GM18519 (cell line): ENCODE measurements at regions not wholly inside any gene's neighbourhood (a gene's known extent, or its start where the extent isn't known, plus 50 kb on each side); places are given as distances from the start of the nearest gene placed in this dataset.

ENCODE experiments used
- ATAC-seq: cut with Tn5 transposase; IDR thresholded peaks from one replicate; pipeline ENCODE4 v1.9.1; 2021; ENCODE audit warnings: mild to moderate bottlenecking, moderate library complexity; ENCODE audit not compliant: unreplicated experiment, low FRiP score

DNA sequence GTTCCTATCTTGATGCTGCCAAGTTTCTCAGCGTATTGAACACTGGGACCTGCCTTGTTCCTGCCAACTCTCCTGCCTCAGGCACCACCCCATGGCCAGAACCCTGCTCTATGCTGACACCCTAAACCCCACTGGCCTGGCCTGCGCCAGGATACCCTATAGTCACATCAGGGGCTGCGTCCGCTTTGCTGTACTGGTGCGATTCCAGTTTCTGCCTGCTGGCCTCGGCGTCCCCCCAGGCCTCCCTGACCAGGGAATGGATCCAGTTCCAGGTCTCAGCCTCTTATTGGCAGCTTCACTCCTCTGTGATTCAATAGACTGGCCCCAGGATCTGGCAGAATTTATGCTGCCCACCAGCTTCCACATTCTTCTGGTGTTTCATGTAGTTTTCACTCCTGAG, 55.0 kb downstream of the GPR6 start:
- no peak for ATAC-seq

DNA sequence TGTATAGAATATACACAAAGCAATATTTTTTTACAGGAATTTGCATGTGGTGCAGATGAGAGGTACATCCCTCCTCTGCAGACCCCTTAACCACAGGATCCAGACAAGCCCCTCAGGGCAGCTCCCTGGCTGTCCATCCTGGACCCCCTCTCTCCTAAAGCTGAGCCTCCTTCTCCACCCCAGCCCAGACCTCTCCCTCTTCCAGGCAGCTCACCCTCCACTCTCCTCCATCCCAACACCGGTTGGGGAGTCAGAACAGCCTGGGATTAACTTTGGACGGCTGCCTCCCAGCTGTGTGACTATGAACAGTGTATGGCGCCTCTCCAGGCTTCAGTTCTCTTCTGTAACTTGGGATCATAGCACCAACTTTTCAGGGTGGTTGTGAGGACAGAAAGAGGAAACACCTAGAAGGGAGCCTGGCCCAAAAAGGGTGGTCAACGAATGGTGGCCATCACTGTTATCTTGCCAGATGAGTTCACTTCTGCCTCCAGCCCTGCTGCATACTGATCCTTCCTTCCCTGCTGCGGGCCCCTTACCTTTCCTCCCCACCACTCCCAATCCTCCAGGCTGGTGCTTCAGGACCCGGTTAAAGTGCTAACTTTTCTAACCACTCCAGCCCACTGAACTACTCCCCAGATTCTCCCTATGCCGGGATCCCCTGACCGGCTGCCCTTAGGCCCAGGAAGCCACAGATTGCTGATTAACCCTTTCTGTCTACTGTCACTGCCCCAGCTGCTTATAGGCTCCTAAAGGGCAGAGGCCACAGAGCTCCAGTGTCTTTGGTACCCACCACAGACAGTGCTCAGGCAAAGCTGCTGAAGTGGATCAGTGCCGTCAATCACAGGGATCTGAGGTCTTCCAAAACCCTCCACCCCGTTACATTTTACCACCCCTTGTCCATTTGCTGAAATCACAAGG, 55.9 kb downstream of the GPR6 start:
- no peak for ATAC-seq

DNA sequence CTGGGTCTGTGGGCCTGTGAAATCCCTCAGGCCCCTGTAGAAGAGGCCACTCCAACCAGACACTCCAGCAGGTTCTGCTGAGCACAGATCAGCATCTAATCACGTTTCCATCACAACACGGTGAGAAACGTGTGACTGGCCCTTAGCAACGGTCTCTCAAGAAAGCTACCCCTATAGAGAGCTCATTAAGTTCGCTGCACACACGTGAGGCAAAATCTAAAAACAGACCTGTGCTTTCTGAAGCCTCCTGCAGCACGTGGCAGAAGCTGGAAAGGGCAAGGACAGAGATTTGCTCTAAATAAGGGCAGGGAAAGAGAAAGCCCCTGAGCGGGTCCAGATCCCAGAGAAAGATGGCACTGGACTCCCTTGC, 56.5 kb downstream of the GPR6 start:
- ATAC-seq: no peak

DNA sequence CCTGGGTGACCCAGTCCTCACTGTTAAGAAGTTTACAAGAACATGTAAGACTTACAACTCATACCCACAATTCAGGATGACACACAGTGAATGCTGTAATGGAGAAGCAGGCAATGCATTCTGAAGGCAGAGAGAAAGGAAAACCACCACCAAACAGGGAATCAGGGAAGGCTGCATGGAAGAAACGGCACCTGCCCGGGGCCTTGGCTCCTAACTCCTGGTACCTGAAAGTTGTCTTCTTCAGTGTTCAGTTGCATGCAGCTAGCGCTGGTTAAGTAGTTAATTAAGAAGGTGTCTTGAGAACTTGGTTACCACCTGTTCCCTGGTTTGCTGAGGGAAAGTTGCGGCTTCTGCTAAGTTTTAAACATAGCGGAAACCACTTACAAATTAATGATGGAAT, 57.2 kb downstream of the GPR6 start:
- ATAC-seq: no peak

DNA sequence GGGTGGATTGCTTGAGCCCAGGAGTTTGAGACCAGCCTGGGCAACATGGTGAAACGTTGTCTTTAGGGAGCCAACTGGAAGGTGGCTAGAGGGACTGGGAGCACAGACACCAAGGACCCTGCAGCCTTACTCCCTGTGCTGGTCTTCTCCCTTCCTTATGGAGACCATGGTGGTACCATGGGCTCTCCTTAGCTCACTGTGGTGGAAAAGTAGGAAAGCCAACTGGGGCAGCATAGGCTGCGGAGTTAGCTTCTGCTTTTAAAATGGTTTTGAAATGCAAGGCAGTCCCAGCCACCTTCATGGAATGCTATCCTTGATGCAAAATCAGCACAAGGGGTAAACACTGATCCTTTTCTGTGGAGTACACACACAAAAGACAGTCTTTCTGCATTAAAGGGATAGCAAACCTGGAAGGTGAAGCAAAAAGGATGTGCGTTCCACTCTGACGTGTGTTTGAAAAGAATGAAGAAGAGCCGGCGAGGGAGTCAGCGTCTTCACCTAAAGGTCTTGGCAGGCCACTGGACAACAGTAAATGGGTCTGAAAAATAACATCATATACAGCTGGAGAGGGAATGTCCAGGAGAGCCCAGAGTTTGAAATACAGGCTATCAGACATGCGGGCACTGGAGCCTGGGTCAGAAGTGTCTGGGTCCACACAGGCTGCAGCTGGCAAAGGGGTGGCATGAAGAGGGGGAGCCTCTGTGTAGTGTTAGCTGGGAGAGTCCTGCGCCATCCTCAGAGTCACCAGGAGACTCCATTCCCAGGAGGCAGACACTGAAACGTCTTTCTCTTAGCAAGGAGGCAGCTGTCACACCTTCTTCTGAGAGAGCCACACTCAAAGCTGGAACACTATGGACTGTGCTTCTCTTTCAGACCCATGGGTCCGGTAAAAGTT, 58.5 kb downstream of the GPR6 start:
- ATAC-seq: no peak

DNA sequence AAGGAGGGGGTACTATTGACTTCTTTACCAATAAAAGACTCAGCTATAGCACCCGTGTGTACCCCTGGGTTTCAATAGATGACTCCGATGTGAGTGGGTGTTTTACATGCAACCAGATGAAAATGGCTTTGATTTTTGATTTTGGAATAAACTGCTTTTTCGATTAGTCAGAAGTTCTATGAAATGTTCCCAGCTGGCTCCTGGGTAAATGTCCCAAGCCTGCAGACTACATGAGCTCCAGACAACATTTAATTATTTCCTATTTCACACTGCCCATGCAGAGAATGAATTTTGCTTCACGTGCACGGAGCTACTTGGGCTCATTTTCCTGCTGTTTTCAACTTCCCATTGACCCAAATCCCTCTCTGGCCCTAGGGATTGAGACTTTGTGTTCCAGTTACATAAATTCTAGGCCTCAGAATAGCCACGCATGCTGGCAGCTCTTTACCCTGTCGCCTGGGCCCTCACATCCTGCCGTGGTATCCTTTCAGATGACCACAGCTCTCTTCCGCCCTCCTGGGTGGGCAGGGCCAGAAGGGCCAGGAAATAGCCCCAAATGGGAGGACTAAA, 59.7 kb downstream of the GPR6 start:
- no peak for ATAC-seq

DNA sequence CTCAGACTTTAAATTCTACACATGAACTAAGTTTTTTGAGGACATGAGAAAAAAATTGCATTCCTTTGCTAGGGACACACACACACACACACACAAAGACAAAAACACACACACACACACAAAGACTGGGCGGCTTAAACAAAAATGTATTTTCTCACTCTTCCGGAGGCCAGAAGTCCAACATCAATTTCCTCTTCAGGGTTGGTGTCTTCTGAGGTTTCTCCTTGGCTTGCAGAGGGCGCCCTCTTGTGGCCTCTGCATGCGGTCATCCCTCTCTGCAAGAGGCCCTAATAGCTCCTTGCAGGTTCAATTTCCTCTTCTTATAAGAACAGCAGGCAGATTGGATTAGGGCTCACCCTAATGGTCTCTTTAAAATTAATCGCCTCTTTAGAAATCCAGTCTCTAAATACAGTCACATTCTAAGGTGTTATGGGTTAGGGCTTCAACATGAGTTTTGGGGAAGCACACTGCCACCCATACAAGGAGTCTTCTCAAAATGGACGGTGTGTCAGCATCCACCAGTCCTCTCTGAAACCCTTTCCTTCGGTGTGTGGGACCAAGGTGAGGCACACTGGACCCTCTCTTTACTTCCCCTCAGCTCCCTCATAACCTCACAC, 61.4 kb downstream of the GPR6 start:
- peak; percentile 77 for ATAC-seq

DNA sequence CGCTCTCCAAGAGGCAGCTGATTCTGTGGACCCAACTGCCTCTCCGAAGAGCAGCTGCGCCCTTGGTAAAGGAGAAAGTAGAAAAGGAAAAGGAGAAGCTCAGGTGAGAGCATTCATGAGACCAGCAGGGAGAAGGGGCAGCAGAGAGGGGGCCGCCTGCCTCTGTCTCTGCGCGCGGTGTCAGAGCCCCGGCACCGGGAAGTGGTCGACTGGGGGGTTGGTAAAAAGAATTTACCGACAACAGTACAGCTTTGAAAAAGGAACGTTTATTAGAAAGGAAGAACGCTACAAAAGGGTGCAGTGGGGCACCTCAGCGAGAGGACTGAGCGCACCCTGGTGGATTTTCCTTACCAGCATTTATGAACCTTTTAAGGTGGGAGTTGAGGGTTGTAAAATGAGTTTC, 61.9 kb downstream of the GPR6 start:
- ATAC-seq: peak; percentile 32

- no peak for ATAC-seq
Observed at GRCh38 chr6:110040716-110041115, 62.6 kb downstream of the GPR6 start.

GRCh38 chr6:110041126-110041525, 63.0 kb downstream of the GPR6 start:
- ATAC-seq: no peak

GRCh38 chr6:110041830-110042229, 63.7 kb downstream of the GPR6 start:
- no peak for ATAC-seq

GRCh38 chr6:110042670-110043296, 64.7 kb downstream of the GPR6 start:
- no peak for ATAC-seq

GRCh38 chr6:110043366-110043994, 65.4 kb downstream of the GPR6 start:
- ATAC-seq: no peak

GRCh38 chr6:110044096-110044495, 66.0 kb downstream of the GPR6 start:
- no peak for ATAC-seq

- ATAC-seq: no peak
Observed at GRCh38 chr6:110044622-110045021, 66.5 kb downstream of the GPR6 start.

- no peak for ATAC-seq
Observed at GRCh38 chr6:110048221-110048875, 70.2 kb downstream of the GPR6 start.

DNA sequence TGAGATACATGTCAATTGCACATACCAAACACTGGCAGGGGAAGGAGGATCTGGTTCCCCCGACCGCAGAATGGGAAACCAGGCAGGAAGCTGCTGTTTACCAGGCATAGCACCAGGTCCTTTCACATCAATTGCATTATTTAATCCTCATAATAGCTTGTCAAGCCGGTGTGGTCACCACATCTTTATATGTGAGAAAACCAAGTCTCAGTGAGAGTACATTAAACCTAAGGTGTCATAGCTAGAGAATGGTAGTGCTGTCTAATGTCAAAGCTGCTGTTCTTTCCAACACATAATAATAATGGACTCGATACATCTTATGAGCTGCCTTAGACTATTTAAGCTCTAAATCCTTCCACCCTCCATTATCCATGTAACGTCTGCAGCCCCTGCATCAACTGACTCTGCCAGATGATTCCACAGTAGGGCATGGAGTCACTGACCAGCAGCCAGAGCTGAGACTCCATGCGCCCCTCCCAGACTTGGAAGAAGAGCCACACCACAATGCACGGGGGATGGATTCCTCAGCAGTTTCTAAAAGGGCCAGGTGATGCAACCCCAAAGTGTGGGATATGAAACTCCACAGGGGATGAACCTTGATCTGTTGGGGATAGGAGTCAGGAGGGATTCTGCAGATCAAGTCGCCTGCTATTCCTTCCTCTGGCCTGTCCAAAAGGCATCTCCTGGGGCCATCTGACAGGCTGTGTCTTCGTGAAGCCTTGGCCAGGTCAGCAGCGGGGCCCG, 71.8 kb downstream of the GPR6 start:
- ATAC-seq: no peak
